ENCODE measurements at regions not wholly inside any gene's neighbourhood (a gene's known extent, or its start where the extent isn't known, plus 50 kb on each side); places are given as distances from the start of the nearest gene placed in this dataset.

DNA sequence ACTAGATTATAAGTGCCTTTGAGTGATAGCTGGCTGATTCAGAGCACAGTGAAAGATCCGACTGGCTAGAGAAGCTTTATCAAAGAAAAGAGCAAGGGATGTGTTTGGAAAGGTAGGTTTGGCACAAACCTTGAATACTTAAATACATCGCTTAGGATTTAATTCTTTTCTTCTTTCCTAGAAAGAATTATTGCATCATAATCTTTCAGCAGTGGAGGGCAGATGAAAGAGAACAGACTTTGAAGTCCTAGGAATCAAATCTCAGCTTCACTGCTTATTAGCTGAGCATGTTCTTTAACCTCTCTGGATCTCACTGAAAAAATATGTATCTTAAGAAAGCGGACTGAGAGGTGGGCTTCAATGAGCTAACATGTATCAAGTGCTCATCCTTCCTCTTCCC is 122.8 kb downstream of the ZNF365 start:
- TF ChIP-seq EZH2phosphoT487 (IDR thresholded peaks at IDR 0.05; ENCODE audit: insufficient read depth, low read depth) (no peak), EZH2 (IDR thresholded peaks at IDR 0.05; ENCODE audit: insufficient read depth, poor library complexity, severe bottlenecking) (no peak)

Data from GM23248 (cell line).